Sigmoid colon (tissue), 6 donors: ENCODE measurements at regions not wholly inside any gene's neighbourhood (a gene's known extent, or its start where the extent isn't known, plus 50 kb on each side); places are given as distances from the start of the nearest gene placed in this dataset.
"Not testable (repeated sequence)": the region's sequence is repeated elsewhere in the genome, so short reads cannot be mapped to it uniquely, and the experiment has no call there.

Experiments used
- DNase-seq: peaks from one replicate; pipeline ENCODE4 v3.0.0-alpha.2; 2019
- H3K27ac ChIP-seq, 4 donors: fragments of 200-600 bp; sonication (generic); one replicate each; pipeline ENCODE4 v1.5.1; 2016 to 2019; ENCODE audit warnings: mild to moderate bottlenecking in 1 of 4
- H3K27me3 ChIP-seq, 3 donors: fragments of 200-600 bp; sonication (generic); one replicate each; pipeline ENCODE4 v1.5.1; 2019; ENCODE audit warnings: mild to moderate bottlenecking in 1 of 3
- H3K36me3 ChIP-seq, 4 donors: fragments of 200-600 bp; sonication (generic); one replicate each; pipeline ENCODE4 v1.5.1; 2016 to 2019
- H3K4me1 ChIP-seq, 4 donors: fragments of 200-600 bp; sonication (generic); one replicate each; pipeline ENCODE4 v1.5.1; 2017 to 2019
- H3K4me3 ChIP-seq, 4 donors: fragments of 200-600 bp; sonication (generic); one replicate each; pipeline ENCODE4 v1.5.1; 2017 to 2019; ENCODE audit warnings: mild to moderate bottlenecking in 2 of 4, moderate library complexity in 1 of 4
- H3K9me3 ChIP-seq, 4 donors: fragments of 200-600 bp in 3 of 4; sonication (generic) in 3 of 4; one replicate each; pipeline versions ENCODE4 v1.5.1 to v1.6.1; 2013 to 2019
- EP300 ChIP-seq, 4 donors: sonication (generic); formaldehyde crosslinking; IDR thresholded peaks; one replicate each; pipeline ENCODE4 v1.6.1; 2017; ENCODE audit warnings: antibody characterized with exemption in 4 of 4
- POLR2A ChIP-seq, 2 donors: fragments of 450-650 bp; IDR thresholded peaks; one replicate each; pipeline ENCODE4 v1.6.1; 2016; ENCODE audit warnings: antibody characterized with exemption in 2 of 2, mild to moderate bottlenecking in 2 of 2, moderate library complexity in 2 of 2
- POLR2AphosphoS5 ChIP-seq, 4 donors: sonication (generic); formaldehyde crosslinking; IDR thresholded peaks; one replicate each; pipeline ENCODE4 v1.6.1; 2017; ENCODE audit warnings: antibody characterized with exemption in 4 of 4
- WGBS, 2 donors: extraction: QIAGEN DNeasy Blood & Tissue Kit; methylation state at CpG; one replicate each; pipeline ENCODE4 v1.1.7; 2013; 5-methylcytosine and 5-hydroxymethylcytosine counted together
- intact Hi-C: fragments of 100-400 bp; cut with DNase I; formaldehyde crosslinking; loops from one replicate; pipeline ENCODE4 v1.15.1; 2023
- TF ChIP-seq, protein P1 (sequence below), 4 experiments: fragments of 450-650 bp in 3 of 4; fragments of 200-600 bp in 1 of 4; IDR thresholded peaks; one replicate each; pipeline ENCODE4 v1.5.1; 2016 to 2019; ENCODE audit warnings: antibody characterized with exemption in 4 of 4, mild to moderate bottlenecking in 3 of 4, moderate library complexity in 2 of 4
- donor health status: healthy with polysubstance abuse.
- donor health status: healthy.

DNA sequence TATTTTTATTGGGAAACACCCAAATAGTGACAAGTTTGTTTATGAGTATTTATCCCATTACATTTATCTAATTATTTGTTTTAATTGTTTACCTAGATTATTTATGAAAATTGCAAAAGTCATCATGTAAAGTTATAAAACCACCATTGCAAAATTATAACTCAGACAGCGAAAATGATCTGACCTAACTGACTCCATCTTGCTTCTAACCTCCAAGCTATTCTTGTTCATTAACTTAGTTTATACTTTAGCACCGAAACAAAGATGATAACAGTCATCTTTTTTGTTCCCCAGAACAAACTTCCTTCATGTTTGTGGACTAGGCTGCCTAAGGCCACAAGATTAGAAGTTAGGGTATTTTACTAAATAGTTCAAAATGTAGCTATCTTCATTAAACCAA is 190.8 kb downstream of the FASLG start:
- Histone ChIP-seq H3K4me1 (peaks cover 0 to 3% (median 0%) of the 10 kb centered on the region in 4 donors), H3K4me3 (no peak overlapping the region), H3K36me3 (no peaks in the 10 kb centered on the region), H3K27me3 (no peaks in the 10 kb centered on the region), H3K27ac (no peak overlapping the region), H3K9me3 (no peaks in the 10 kb centered on the region)
- 96 to 97% methylated on average over 2 of the region's 2 CpGs for WGBS, 2 donors
- intact Hi-C loops = no loop called here
- DNase-seq = no peak
- TF ChIP-seq, protein P1, sequence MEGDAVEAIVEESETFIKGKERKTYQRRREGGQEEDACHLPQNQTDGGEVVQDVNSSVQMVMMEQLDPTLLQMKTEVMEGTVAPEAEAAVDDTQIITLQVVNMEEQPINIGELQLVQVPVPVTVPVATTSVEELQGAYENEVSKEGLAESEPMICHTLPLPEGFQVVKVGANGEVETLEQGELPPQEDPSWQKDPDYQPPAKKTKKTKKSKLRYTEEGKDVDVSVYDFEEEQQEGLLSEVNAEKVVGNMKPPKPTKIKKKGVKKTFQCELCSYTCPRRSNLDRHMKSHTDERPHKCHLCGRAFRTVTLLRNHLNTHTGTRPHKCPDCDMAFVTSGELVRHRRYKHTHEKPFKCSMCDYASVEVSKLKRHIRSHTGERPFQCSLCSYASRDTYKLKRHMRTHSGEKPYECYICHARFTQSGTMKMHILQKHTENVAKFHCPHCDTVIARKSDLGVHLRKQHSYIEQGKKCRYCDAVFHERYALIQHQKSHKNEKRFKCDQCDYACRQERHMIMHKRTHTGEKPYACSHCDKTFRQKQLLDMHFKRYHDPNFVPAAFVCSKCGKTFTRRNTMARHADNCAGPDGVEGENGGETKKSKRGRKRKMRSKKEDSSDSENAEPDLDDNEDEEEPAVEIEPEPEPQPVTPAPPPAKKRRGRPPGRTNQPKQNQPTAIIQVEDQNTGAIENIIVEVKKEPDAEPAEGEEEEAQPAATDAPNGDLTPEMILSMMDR (IDR thresholded peaks at IDR 0.05) = no peak
- TF ChIP-seq POLR2A (IDR thresholded peaks at IDR 0.05) (no peak), POLR2AphosphoS5 (IDR thresholded peaks at IDR 0.05) (no peak), EP300 (IDR thresholded peaks at IDR 0.05) (no peak)

DNA sequence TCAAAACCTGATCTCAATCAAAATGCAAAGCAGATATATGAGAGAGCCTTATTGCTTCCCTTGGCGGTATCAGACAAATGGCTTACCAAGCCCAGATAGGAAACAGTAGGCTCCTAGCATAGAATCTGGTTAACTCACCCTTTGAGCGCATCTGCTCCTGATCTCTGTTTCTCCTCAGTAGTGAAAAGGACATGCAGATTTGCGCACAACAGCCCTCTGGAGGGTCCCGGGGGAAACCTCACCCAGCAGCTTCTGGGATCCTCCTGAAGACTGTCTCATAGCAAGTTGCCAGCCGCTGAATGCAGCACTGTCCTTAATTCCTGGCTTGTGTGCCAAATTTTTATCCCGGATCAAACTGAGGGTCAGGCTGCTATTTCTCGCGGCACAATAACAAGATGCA is 192.2 kb downstream of the FASLG start:
- WGBS, 2 donors = 81 to 90% methylated on average over 8 of the region's 8 CpGs
- TF ChIP-seq EP300 (IDR thresholded peaks at IDR 0.05) = no peak
- TF ChIP-seq POLR2AphosphoS5 (IDR thresholded peaks at IDR 0.05) = no peak
- no peak overlapping the region for H3K4me3 ChIP-seq
- H3K4me1 ChIP-seq = peaks cover 0 to 3% (median 0%) of the 10 kb centered on the region in 4 donors
- intact Hi-C loops = no loop called here
- no peaks in the 10 kb centered on the region for H3K36me3 ChIP-seq
- H3K27ac ChIP-seq = no peak overlapping the region
- no peak for DNase-seq
- no peaks in the 10 kb centered on the region for H3K27me3 ChIP-seq
- no peaks in the 10 kb centered on the region for H3K9me3 ChIP-seq

DNA sequence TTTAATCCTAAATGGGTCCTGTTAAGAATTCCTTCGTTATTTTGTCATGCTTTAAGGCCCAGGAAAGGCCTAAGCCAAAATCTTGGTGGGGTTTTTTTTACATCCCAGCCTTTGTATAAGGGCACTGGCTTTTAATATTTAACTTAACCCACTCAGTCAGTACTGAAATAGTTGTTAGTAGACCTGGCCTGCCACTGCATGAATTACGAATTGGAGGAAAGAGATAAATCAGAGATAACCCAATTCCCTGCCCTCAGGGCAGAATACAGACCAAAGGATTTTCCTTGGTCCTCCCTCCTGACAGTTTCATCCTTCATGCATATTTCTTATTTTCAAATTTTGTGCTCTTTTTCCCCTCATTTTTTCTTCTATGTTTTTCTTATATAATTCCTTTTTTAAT is 193.0 kb downstream of the FASLG start:
- Histone ChIP-seq H3K9me3 (no peaks in the 10 kb centered on the region), H3K4me3 (no peak overlapping the region), H3K27ac (no peak overlapping the region), H3K36me3 (no peaks in the 10 kb centered on the region), H3K4me1 (peaks cover 0 to 3% (median 0%) of the 10 kb centered on the region in 4 donors), H3K27me3 (no peaks in the 10 kb centered on the region)
- intact Hi-C loops = no loop called here
- 59 to 71% methylated on average over 2 of the region's 2 CpGs for WGBS, 2 donors
- no peak for DNase-seq
- TF ChIP-seq, protein P1 (IDR thresholded peaks at IDR 0.05) = no peak
- TF ChIP-seq POLR2AphosphoS5 (IDR thresholded peaks at IDR 0.05) = no peak

DNA sequence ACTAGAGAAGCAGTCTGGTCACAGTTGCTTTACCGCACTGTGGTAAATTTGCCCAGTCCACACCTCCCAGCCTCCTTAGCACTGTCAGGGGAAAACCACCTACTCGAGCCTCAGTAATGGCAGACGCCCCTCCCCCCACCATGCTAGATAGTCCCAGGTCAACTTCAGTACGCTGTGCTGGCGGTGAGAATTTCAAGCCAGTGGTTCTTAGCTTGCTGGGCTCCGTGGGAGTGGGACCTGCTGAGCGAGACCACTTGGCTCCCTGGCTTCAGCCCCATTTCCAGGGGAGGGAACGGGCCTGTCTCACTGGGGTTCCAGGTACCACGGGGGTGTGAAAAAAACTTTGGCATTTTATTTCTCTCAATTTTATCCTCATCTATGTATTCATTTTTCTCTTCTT is 194.8 kb downstream of the TNFSF18 start:
- H3K4me3 ChIP-seq, H3K9me3 ChIP-seq, H3K27me3 ChIP-seq, DNase-seq, intact Hi-C loops, H3K27ac ChIP-seq, H3K36me3 ChIP-seq, H3K4me1 ChIP-seq: not testable (repeated sequence)
- 89 to 92% methylated on average over 9 of the region's 9 CpGs for WGBS, 2 donors

DNA sequence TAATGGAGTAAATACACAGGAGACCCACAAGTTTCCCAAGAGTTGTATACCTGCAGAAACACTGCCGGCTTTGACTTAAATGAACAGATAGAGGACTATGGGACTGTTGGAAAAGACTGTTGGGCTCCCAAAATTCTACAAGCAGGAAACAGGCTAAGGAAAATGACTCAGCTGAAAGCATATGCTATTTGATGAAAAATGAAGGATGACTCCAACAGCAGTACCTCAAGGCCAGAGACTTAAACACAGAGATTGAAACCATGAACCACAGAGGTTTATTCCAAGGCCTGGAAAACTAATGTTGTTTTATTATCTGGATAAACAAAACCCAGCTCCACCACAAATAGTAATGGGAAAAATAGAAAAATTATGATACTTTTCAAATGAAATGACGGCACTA is 187.7 kb downstream of the TNFSF18 start:
- Histone ChIP-seq H3K4me3 (no peak overlapping the region), H3K27me3 (no peaks in the 10 kb centered on the region), H3K36me3 (no peaks in the 10 kb centered on the region), H3K4me1 (no peaks in the 10 kb centered on the region), H3K9me3 (peaks cover 0 to 4% (median 3%) of the 10 kb centered on the region in 4 donors), H3K27ac (no peak overlapping the region)
- intact Hi-C loops = no loop called here
- 97 to 98% methylated on average over 2 of the region's 2 CpGs for WGBS, 2 donors
- TF ChIP-seq POLR2A (IDR thresholded peaks at IDR 0.05) (no peak), EP300 (IDR thresholded peaks at IDR 0.05) (no peak), POLR2AphosphoS5 (IDR thresholded peaks at IDR 0.05) (no peak)
- TF ChIP-seq, protein P1 (IDR thresholded peaks at IDR 0.05) = no peak
- no peak for DNase-seq

DNA sequence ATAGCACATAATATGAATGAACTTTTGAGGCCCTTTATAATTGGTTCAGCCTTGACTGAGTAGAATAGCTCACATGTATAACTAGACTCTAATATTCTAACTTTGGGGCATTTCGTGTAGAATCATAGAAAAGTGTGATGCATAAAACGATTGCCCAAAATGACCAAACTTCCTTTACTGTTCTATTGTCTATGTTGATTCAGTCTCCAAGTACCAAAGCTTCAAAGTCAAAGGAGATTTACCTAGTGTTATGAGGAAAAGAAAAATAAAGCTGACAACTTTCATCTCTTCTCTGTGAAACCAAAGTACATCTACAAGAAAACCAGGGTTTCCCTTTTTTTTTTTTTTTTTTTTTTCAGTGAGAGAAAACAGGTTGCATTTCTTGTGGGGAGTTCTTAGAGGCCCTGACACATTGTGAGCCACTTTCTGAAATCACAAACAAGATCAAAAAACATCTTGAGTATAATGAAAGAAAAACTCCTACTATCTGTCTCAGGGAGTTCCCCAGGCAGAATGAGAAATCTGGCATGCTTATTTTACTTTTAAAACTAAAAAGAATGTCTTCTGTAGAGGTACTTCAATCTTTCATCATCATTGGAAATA is 183.4 kb downstream of the TNFSF18 start:
- H3K4me1 ChIP-seq = no peaks in the 10 kb centered on the region
- no peak for TF ChIP-seq POLR2AphosphoS5 (IDR thresholded peaks at IDR 0.05)
- TF ChIP-seq, protein P1 (IDR thresholded peaks at IDR 0.05) = no peak
- no peak for TF ChIP-seq POLR2A (IDR thresholded peaks at IDR 0.05)
- no peak for TF ChIP-seq EP300 (IDR thresholded peaks at IDR 0.05)
- H3K9me3 ChIP-seq = peaks cover 0 to 4% (median 1%) of the 10 kb centered on the region in 4 donors
- no peaks in the 10 kb centered on the region for H3K27me3 ChIP-seq
- no peak overlapping the region for H3K27ac ChIP-seq
- no peaks in the 10 kb centered on the region for H3K36me3 ChIP-seq
- 72 to 93% methylated on average over 2 of the region's 2 CpGs for WGBS, 2 donors
- no peak for DNase-seq
- intact Hi-C loops = no loop called here
- no peak overlapping the region for H3K4me3 ChIP-seq
